ENCODE measurements at regions not wholly inside any gene's neighbourhood (a gene's known extent, or its start where the extent isn't known, plus 50 kb on each side); places are given as distances from the start of the nearest gene placed in this dataset.

- DNase-seq: no peak
- no peak overlapping the region for H3K27ac ChIP-seq
- TF ChIP-seq CTCF (IDR thresholded peaks at IDR 0.05; ENCODE audit: low read depth, low read length, missing control alignments): no peak
Observed at GRCh38 chr2:120620025-120620793, 115.5 kb upstream of the GLI2 start.

GRCh38 chr2:120622159-120622869 is 113.4 kb upstream of the GLI2 start:
- TF ChIP-seq CTCF (IDR thresholded peaks at IDR 0.05; ENCODE audit: low read depth, low read length, missing control alignments): no peak
- H3K4me3 ChIP-seq (ENCODE audit: low read depth, low read length): no peak overlapping the region
- no peak for DNase-seq
- H3K27me3 ChIP-seq (replicated peaks): no peaks in the 10 kb centered on the region
- H3K36me3 ChIP-seq (replicated peaks): no peaks in the 10 kb centered on the region
- H3K27ac ChIP-seq: no peak overlapping the region
- in situ Hi-C loops (cut with HindIII; ENCODE audit: low pct_ligation_motif_present, low sequenced_read_pairs): no loop called here

More at GRCh38 chr2:120620025-120620793, 115.5 kb upstream of the GLI2 start:
- no peak overlapping the region for H3K4me3 ChIP-seq (ENCODE audit: low read depth, low read length)
- H3K36me3 ChIP-seq (replicated peaks): no peaks in the 10 kb centered on the region
- no peaks in the 10 kb centered on the region for H3K27me3 ChIP-seq (replicated peaks)
- in situ Hi-C loops (cut with HindIII; ENCODE audit: low pct_ligation_motif_present, low sequenced_read_pairs): no loop called here

- no peak overlapping the region for H3K4me3 ChIP-seq (ENCODE audit: low read depth, low read length)
- no peak overlapping the region for H3K27ac ChIP-seq
- no peak for DNase-seq
- in situ Hi-C loops (cut with HindIII; ENCODE audit: low pct_ligation_motif_present, low sequenced_read_pairs): no loop called here
- no peaks in the 10 kb centered on the region for H3K36me3 ChIP-seq (replicated peaks)
- no peak for TF ChIP-seq CTCF (IDR thresholded peaks at IDR 0.05; ENCODE audit: low read depth, low read length, missing control alignments)
- H3K27me3 ChIP-seq (replicated peaks): no peaks in the 10 kb centered on the region
Observed at GRCh38 chr2:120622886-120623753, 112.5 kb upstream of the GLI2 start.

- H3K4me3 ChIP-seq (ENCODE audit: low read depth, low read length): no peak overlapping the region
- in situ Hi-C loops (cut with HindIII; ENCODE audit: low pct_ligation_motif_present, low sequenced_read_pairs): no loop called here
- TF ChIP-seq CTCF (IDR thresholded peaks at IDR 0.05; ENCODE audit: low read depth, low read length, missing control alignments): no peak
- H3K27ac ChIP-seq: no peak overlapping the region
- H3K27me3 ChIP-seq (replicated peaks): no peaks in the 10 kb centered on the region
- DNase-seq: no peak
- no peaks in the 10 kb centered on the region for H3K36me3 ChIP-seq (replicated peaks)
Observed at GRCh38 chr2:120624061-120624737, 111.5 kb upstream of the GLI2 start.

- in situ Hi-C loops (cut with HindIII; ENCODE audit: low pct_ligation_motif_present, low sequenced_read_pairs): no loop called here
- DNase-seq: no peak
- H3K27me3 ChIP-seq (replicated peaks): no peaks in the 10 kb centered on the region
- no peak overlapping the region for H3K4me3 ChIP-seq (ENCODE audit: low read depth, low read length)
- no peak overlapping the region for H3K27ac ChIP-seq
- no peak for TF ChIP-seq CTCF (IDR thresholded peaks at IDR 0.05; ENCODE audit: low read depth, low read length, missing control alignments)
- H3K36me3 ChIP-seq (replicated peaks): no peaks in the 10 kb centered on the region
Observed at GRCh38 chr2:120624738-120625446, 110.8 kb upstream of the GLI2 start.
